Thyroid gland (tissue), 4 donors: ENCODE measurements at regions not wholly inside any gene's neighbourhood (a gene's known extent, or its start where the extent isn't known, plus 50 kb on each side); places are given as distances from the start of the nearest gene placed in this dataset.

Experiments used
- POLR2A ChIP-seq, 2 donors: fragments of 450-650 bp; IDR thresholded peaks; one replicate each; pipeline ENCODE4 v1.6.1; 2017; ENCODE audit warnings: antibody characterized with exemption in 2 of 2, mild to moderate bottlenecking in 2 of 2, moderate library complexity in 1 of 2
- TF ChIP-seq, protein P1 (sequence below), 6 experiments: fragments of 200-600 bp in 3 of 6; fragments of 450-650 bp in 3 of 6; sonication (generic) in 3 of 6; IDR thresholded peaks; one replicate each; pipeline ENCODE4 v1.5.1; 2016 to 2019; ENCODE audit warnings: antibody characterized with exemption in 6 of 6, mild to moderate bottlenecking in 2 of 6, inconsistent platforms in 1 of 6, moderate library complexity in 1 of 6

GRCh38 chr18:44356566-44357157 is 324.0 kb upstream of the SETBP1 start:
- TF ChIP-seq, protein P1, sequence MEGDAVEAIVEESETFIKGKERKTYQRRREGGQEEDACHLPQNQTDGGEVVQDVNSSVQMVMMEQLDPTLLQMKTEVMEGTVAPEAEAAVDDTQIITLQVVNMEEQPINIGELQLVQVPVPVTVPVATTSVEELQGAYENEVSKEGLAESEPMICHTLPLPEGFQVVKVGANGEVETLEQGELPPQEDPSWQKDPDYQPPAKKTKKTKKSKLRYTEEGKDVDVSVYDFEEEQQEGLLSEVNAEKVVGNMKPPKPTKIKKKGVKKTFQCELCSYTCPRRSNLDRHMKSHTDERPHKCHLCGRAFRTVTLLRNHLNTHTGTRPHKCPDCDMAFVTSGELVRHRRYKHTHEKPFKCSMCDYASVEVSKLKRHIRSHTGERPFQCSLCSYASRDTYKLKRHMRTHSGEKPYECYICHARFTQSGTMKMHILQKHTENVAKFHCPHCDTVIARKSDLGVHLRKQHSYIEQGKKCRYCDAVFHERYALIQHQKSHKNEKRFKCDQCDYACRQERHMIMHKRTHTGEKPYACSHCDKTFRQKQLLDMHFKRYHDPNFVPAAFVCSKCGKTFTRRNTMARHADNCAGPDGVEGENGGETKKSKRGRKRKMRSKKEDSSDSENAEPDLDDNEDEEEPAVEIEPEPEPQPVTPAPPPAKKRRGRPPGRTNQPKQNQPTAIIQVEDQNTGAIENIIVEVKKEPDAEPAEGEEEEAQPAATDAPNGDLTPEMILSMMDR (IDR thresholded peaks at IDR 0.05): no peak
- no peak for TF ChIP-seq POLR2A (IDR thresholded peaks at IDR 0.05)
